DOHH2 (cell line): ENCODE measurements at regions not wholly inside any gene's neighbourhood (a gene's known extent, or its start where the extent isn't known, plus 50 kb on each side); places are given as distances from the start of the nearest gene placed in this dataset.

Source experiments
- EZH2phosphoT487 ChIP-seq: fragments of 200-600 bp; sonication (generic); IDR thresholded peaks from 2 replicates; pipeline ENCODE4 v1.6.1; 2017; ENCODE audit warnings: borderline replicate concordance, mild to moderate bottlenecking, antibody characterized with exemption, low read length, moderate library complexity, mixed read lengths
- TF ChIP-seq, protein P1 (sequence below): fragments of 200-600 bp; sonication (generic); IDR thresholded peaks from one replicate; pipeline ENCODE4 v1.5.1; 2014; ENCODE audit warnings: antibody characterized with exemption, mild to moderate bottlenecking, low read depth, low read length; ENCODE audit not compliant: poor library complexity, severe bottlenecking

GRCh38 chr11:105392556-105392955 is 217.3 kb upstream of the GRIA4 start:
- TF ChIP-seq EZH2phosphoT487: no peak
- TF ChIP-seq, protein P1, sequence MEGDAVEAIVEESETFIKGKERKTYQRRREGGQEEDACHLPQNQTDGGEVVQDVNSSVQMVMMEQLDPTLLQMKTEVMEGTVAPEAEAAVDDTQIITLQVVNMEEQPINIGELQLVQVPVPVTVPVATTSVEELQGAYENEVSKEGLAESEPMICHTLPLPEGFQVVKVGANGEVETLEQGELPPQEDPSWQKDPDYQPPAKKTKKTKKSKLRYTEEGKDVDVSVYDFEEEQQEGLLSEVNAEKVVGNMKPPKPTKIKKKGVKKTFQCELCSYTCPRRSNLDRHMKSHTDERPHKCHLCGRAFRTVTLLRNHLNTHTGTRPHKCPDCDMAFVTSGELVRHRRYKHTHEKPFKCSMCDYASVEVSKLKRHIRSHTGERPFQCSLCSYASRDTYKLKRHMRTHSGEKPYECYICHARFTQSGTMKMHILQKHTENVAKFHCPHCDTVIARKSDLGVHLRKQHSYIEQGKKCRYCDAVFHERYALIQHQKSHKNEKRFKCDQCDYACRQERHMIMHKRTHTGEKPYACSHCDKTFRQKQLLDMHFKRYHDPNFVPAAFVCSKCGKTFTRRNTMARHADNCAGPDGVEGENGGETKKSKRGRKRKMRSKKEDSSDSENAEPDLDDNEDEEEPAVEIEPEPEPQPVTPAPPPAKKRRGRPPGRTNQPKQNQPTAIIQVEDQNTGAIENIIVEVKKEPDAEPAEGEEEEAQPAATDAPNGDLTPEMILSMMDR: no peak
